ENCODE measurements at regions not wholly inside any gene's neighbourhood (a gene's known extent, or its start where the extent isn't known, plus 50 kb on each side); places are given as distances from the start of the nearest gene placed in this dataset.

- H3K4me3 ChIP-seq (ENCODE audit: low read depth, low read length), result no peak overlapping the region
- DNase-seq (ENCODE audit: low read depth), result no peak
- TF ChIP-seq POLR2A (IDR thresholded peaks at IDR 0.05; ENCODE audit: extremely low read depth, insufficient read length), result no peak
- no peak for TF ChIP-seq MAX (IDR thresholded peaks at IDR 0.05; ENCODE audit: low read depth, low read length)
- no peak for TF ChIP-seq CTCF (IDR thresholded peaks at IDR 0.05; ENCODE audit: low read depth, low read length)
- TF ChIP-seq MYC (IDR thresholded peaks at IDR 0.05; ENCODE audit: low read depth, low read length), result no peak
Measured at GRCh38 chr5:63603996-63604395, 358.2 kb downstream of the HTR1A start.

DNA sequence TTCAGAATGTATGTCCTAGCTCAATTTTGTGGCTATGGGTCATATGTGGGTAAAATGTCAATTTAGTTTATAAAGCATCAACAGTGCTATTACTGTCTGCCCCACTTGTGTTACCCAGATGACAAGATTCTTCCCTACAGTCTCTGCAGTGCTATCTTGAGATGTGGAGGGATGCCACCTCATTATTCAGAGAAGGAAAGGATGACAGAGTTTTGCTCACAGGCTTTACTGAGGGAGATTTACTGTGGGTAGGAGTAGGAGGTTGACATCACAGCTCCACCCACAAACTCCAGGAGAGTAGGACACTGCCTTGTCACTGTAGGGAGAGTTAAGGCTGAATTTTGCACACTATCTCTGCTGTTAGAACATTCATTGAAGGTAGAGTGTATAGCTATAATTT, 359.3 kb downstream of the HTR1A start:
- DNase-seq (ENCODE audit: low read depth), result no peak
- TF ChIP-seq CTCF (IDR thresholded peaks at IDR 0.05; ENCODE audit: low read depth, low read length) (no peak), MAX (IDR thresholded peaks at IDR 0.05; ENCODE audit: low read depth, low read length) (no peak), POLR2A (IDR thresholded peaks at IDR 0.05; ENCODE audit: extremely low read depth, insufficient read length) (no peak), MYC (IDR thresholded peaks at IDR 0.05; ENCODE audit: low read depth, low read length) (no peak)
- H3K4me3 ChIP-seq (ENCODE audit: low read depth, low read length), result no peak overlapping the region

- TF ChIP-seq POLR2A (IDR thresholded peaks at IDR 0.05; ENCODE audit: extremely low read depth, insufficient read length), result no peak
- no peak for TF ChIP-seq MYC (IDR thresholded peaks at IDR 0.05; ENCODE audit: low read depth, low read length)
- TF ChIP-seq MAX (IDR thresholded peaks at IDR 0.05; ENCODE audit: low read depth, low read length), result no peak
- TF ChIP-seq CTCF (IDR thresholded peaks at IDR 0.05; ENCODE audit: low read depth, low read length), result no peak
- DNase-seq (ENCODE audit: low read depth), result no peak
- no peak overlapping the region for H3K4me3 ChIP-seq (ENCODE audit: low read depth, low read length)
Measured at GRCh38 chr5:63596254-63596653, 366.0 kb downstream of the HTR1A start.

- TF ChIP-seq MAX (IDR thresholded peaks at IDR 0.05; ENCODE audit: low read depth, low read length), result no peak
- TF ChIP-seq MYC (IDR thresholded peaks at IDR 0.05; ENCODE audit: low read depth, low read length), result no peak
- TF ChIP-seq CTCF (IDR thresholded peaks at IDR 0.05; ENCODE audit: low read depth, low read length), result no peak
- TF ChIP-seq POLR2A (IDR thresholded peaks at IDR 0.05; ENCODE audit: extremely low read depth, insufficient read length), result no peak
- H3K4me3 ChIP-seq (ENCODE audit: low read depth, low read length), result no peak overlapping the region
- no peak for DNase-seq (ENCODE audit: low read depth)
Measured at GRCh38 chr5:63573380-63573779, 388.9 kb downstream of the HTR1A start.

GRCh38 chr5:63572740-63573139, 389.5 kb downstream of the HTR1A start:
- no peak for DNase-seq (ENCODE audit: low read depth)
- H3K4me3 ChIP-seq (ENCODE audit: low read depth, low read length), result no peak overlapping the region
- TF ChIP-seq CTCF (IDR thresholded peaks at IDR 0.05; ENCODE audit: low read depth, low read length), result no peak
- TF ChIP-seq MYC (IDR thresholded peaks at IDR 0.05; ENCODE audit: low read depth, low read length), result no peak
- no peak for TF ChIP-seq POLR2A (IDR thresholded peaks at IDR 0.05; ENCODE audit: extremely low read depth, insufficient read length)
- no peak for TF ChIP-seq MAX (IDR thresholded peaks at IDR 0.05; ENCODE audit: low read depth, low read length)

- no peak overlapping the region for H3K4me3 ChIP-seq (ENCODE audit: low read depth, low read length)
- TF ChIP-seq MYC (IDR thresholded peaks at IDR 0.05; ENCODE audit: low read depth, low read length) (no peak), CTCF (IDR thresholded peaks at IDR 0.05; ENCODE audit: low read depth, low read length) (no peak), POLR2A (IDR thresholded peaks at IDR 0.05; ENCODE audit: extremely low read depth, insufficient read length) (no peak), MAX (IDR thresholded peaks at IDR 0.05; ENCODE audit: low read depth, low read length) (no peak)
- no peak for DNase-seq (ENCODE audit: low read depth)
Measured at GRCh38 chr5:63570752-63571151, 391.5 kb downstream of the HTR1A start.
